ENCODE measurements at regions not wholly inside any gene's neighbourhood (a gene's known extent, or its start where the extent isn't known, plus 50 kb on each side); places are given as distances from the start of the nearest gene placed in this dataset.

- Histone ChIP-seq H3K27ac (no peak overlapping the region), H3K9me3 (peaks cover 0 to 6% (median 0%) of the 10 kb centered on the region in 4 donors), H3K4me1 (no peaks in the 10 kb centered on the region), H3K4me3 (no peak overlapping the region), H3K36me3 (no peaks in the 10 kb centered on the region), H3K27me3 (no peaks in the 10 kb centered on the region)
- DNase-seq: no peak
- intact Hi-C loops (cut with DNase I; ENCODE audit: low total_unique reads): no loop called here
- TF ChIP-seq POLR2AphosphoS5 (IDR thresholded peaks at IDR 0.05): no peak
- no peak for TF ChIP-seq EP300 (IDR thresholded peaks at IDR 0.05)
- TF ChIP-seq POLR2A (IDR thresholded peaks at IDR 0.05): no peak
- TF ChIP-seq CTCF (IDR thresholded peaks at IDR 0.05): no peak
- WGBS, 5 donors: 86 to 100% (median 90%) methylated on average over 2 of the region's 2 CpGs
These were observed 394.2 kb upstream of the EPHA3 start for GRCh38 chr3:88713233-88713691.

DNA sequence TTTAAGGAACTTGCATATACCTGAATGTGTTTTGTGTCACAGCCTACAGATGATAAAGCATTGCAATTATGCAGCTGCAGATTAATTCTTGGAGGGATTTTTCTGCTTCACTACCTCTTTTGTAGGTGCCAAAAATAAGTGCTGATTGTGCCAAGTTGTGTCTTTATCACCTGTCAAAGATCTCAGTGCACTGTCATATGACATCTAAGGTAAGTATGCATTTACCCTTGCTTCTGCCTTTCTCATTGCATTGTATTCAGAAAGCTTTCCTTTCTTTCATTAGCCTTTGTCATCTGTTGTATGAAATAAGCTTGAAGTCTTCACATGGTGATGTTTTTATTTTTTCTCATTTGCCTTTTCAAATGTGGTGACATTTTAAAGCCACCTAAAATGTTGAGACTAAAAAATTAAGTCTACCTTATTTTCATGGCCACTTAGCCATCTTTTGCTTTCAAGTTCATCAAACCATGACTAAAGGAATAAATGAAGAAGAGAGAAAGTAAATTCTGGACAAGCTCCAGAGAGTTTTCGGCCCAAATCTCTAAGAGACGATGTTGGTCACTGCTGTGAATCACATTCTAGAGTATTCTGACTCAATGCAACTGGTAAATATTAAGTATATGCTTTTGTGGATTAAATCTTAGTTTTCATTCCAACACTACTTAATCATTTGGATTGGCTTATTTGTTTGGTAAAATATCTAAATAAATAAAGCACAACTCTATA is 381.8 kb upstream of the EPHA3 start:
- no peak for DNase-seq
- no peak overlapping the region for H3K4me3 ChIP-seq
- H3K4me1 ChIP-seq: no peaks in the 10 kb centered on the region
- H3K9me3 ChIP-seq: no peaks in the 10 kb centered on the region
- intact Hi-C loops (cut with DNase I; ENCODE audit: low total_unique reads): no loop called here
- 69 to 83% (median 82%) methylated on average over 2 of the region's 2 CpGs for WGBS, 5 donors
- no peak for TF ChIP-seq POLR2A (IDR thresholded peaks at IDR 0.05)
- TF ChIP-seq EP300 (IDR thresholded peaks at IDR 0.05): no peak
- TF ChIP-seq CTCF (IDR thresholded peaks at IDR 0.05): no peak
- TF ChIP-seq POLR2AphosphoS5 (IDR thresholded peaks at IDR 0.05): no peak
- H3K27ac ChIP-seq: no peak overlapping the region
- no peaks in the 10 kb centered on the region for H3K36me3 ChIP-seq
- H3K27me3 ChIP-seq: no peaks in the 10 kb centered on the region

DNA sequence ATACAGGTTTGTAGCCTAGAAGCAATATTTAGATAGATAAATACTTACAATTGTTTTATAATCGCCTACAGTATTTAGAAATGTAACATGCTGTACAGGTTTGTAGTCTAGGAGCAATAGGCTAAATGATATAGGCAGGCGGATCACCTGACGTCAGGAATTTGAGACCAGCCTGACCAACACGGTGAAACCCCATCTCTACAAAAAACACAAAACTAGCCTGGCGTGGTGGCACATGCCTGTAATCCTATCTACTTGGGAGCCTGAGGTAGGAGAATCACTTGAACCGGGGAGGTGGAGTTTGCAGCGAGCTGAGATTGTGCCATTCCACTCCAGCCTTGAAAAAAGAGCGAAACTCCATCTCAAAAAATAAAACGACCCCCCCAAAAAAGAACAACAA is 375.2 kb upstream of the EPHA3 start:
- no peak overlapping the region for H3K27ac ChIP-seq
- intact Hi-C loops (cut with DNase I; ENCODE audit: low total_unique reads): no loop called here
- H3K4me3 ChIP-seq: no peak overlapping the region
- no peaks in the 10 kb centered on the region for H3K36me3 ChIP-seq
- no peaks in the 10 kb centered on the region for H3K4me1 ChIP-seq
- no peak for DNase-seq
- H3K27me3 ChIP-seq: no peaks in the 10 kb centered on the region
- 64 to 83% (median 81%) methylated on average over 9 of the region's 9 CpGs for WGBS, 5 donors
- TF ChIP-seq CTCF (IDR thresholded peaks at IDR 0.05): no peak
- TF ChIP-seq EP300 (IDR thresholded peaks at IDR 0.05): no peak
- TF ChIP-seq POLR2AphosphoS5 (IDR thresholded peaks at IDR 0.05): no peak
- no peak for TF ChIP-seq POLR2A (IDR thresholded peaks at IDR 0.05)
- no peaks in the 10 kb centered on the region for H3K9me3 ChIP-seq

DNA sequence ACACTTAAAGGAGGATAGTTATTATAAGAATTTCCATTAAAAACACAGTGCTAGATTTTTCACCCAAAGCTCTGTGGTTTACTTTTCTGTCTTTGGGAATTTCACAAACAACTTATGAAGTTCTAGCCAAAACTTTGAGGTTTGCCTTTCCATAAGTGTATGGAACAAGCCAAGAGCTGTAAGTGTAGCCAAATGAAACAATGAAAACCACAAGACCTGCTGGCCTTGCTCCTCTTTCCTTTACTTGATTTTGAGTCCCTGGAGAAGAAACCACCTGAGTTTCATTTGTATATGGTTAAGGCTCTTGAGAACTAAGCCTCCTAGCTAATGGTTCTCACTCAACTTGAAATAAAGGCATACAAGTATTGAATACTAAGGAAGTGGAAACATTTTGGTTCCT is 365.3 kb upstream of the EPHA3 start:
- Histone ChIP-seq H3K4me1 (peaks cover 0 to 11% (median 2%) of the 10 kb centered on the region in 4 donors), H3K27me3 (no peaks in the 10 kb centered on the region), H3K36me3 (no peaks in the 10 kb centered on the region), H3K27ac (no peak overlapping the region), H3K9me3 (peaks cover 0 to 4% (median 0%) of the 10 kb centered on the region in 4 donors), H3K4me3 (no peak overlapping the region)
- TF ChIP-seq POLR2AphosphoS5 (IDR thresholded peaks at IDR 0.05): no peak
- TF ChIP-seq EP300 (IDR thresholded peaks at IDR 0.05): no peak
- no peak for TF ChIP-seq CTCF (IDR thresholded peaks at IDR 0.05)
- no peak for TF ChIP-seq POLR2A (IDR thresholded peaks at IDR 0.05)
- intact Hi-C loops (cut with DNase I; ENCODE audit: low total_unique reads): no loop called here
- DNase-seq: no peak

Data from stomach (tissue), 8 donors.